PC-3 (cell line): ENCODE measurements at regions not wholly inside any gene's neighbourhood (a gene's known extent, or its start where the extent isn't known, plus 50 kb on each side); places are given as distances from the start of the nearest gene placed in this dataset.

Experiments
- EZH2 ChIP-seq: fragments of 300-600 bp; sonication (generic); IDR thresholded peaks from one replicate; pipeline ENCODE4 v1.6.1; 2017; ENCODE audit warnings: antibody characterized with exemption, mild to moderate bottlenecking, low read length; ENCODE audit not compliant: unreplicated experiment
- EZH2phosphoT487 ChIP-seq: fragments of 300-600 bp; sonication (generic); IDR thresholded peaks from 2 replicates; pipeline ENCODE4 v1.6.1; 2018; ENCODE audit warnings: mild to moderate bottlenecking, antibody characterized with exemption, low read length, borderline replicate concordance
- TF ChIP-seq, protein P1 (sequence below): fragments of 300-600 bp; sonication (generic); conservative IDR thresholded peaks from 2 replicates; pipeline ENCODE4 v1.5.1; 2017; ENCODE audit warnings: antibody characterized with exemption, low read depth, mild to moderate bottlenecking, low read length

DNA sequence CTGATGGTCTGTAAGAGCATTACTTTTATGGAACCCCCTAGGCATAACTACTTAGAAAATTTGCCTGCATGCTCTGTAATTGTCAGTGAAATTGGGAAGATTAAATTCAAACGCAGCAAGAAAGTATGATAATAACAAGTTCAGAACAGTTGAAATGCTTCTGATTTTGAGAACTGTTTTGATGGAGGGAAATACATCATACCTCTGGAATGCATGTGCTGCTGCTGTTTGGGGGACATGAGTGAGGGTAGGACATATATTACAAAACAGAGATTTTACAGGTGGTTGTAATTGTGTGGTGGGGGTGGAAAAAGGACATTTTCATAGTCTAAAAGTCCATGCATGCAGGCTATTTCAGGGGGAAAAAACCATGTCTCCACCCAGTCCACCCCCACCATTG lies 135.0 kb upstream of the DPH6 start:
- TF ChIP-seq, protein P1, sequence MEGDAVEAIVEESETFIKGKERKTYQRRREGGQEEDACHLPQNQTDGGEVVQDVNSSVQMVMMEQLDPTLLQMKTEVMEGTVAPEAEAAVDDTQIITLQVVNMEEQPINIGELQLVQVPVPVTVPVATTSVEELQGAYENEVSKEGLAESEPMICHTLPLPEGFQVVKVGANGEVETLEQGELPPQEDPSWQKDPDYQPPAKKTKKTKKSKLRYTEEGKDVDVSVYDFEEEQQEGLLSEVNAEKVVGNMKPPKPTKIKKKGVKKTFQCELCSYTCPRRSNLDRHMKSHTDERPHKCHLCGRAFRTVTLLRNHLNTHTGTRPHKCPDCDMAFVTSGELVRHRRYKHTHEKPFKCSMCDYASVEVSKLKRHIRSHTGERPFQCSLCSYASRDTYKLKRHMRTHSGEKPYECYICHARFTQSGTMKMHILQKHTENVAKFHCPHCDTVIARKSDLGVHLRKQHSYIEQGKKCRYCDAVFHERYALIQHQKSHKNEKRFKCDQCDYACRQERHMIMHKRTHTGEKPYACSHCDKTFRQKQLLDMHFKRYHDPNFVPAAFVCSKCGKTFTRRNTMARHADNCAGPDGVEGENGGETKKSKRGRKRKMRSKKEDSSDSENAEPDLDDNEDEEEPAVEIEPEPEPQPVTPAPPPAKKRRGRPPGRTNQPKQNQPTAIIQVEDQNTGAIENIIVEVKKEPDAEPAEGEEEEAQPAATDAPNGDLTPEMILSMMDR: no peak
- TF ChIP-seq EZH2 (no peak), EZH2phosphoT487 (no peak)
